Gastroesophageal sphincter (tissue), 3 donors: ENCODE measurements at regions not wholly inside any gene's neighbourhood (a gene's known extent, or its start where the extent isn't known, plus 50 kb on each side); places are given as distances from the start of the nearest gene placed in this dataset.

ENCODE experiments used
- CTCF ChIP-seq, 4 experiments: fragments of 200-600 bp in 2 of 4; fragments of 450-650 bp in 2 of 4; sonication (generic) in 1 of 4; IDR thresholded peaks; one replicate each; pipeline ENCODE4 v1.5.1; 2017 to 2019; ENCODE audit warnings: antibody characterized with exemption in 4 of 4, mild to moderate bottlenecking in 2 of 4, moderate library complexity in 2 of 4
- POLR2A ChIP-seq, 2 donors: fragments of 450-650 bp; IDR thresholded peaks; one replicate each; pipeline ENCODE4 v1.6.1; 2017; ENCODE audit warnings: antibody characterized with exemption in 2 of 2, mild to moderate bottlenecking in 2 of 2, moderate library complexity in 1 of 2

GRCh38 chr7:46011059-46011458 is 90.0 kb upstream of the IGFBP3 start:
- TF ChIP-seq CTCF (IDR thresholded peaks at IDR 0.05) (no peak), POLR2A (IDR thresholded peaks at IDR 0.05) (no peak)
